Esophagus muscularis mucosa (tissue), 2 donors: ENCODE measurements at regions not wholly inside any gene's neighbourhood (a gene's known extent, or its start where the extent isn't known, plus 50 kb on each side); places are given as distances from the start of the nearest gene placed in this dataset.

ENCODE experiments used
- EP300 ChIP-seq: sonication (generic); formaldehyde crosslinking; IDR thresholded peaks from one replicate; pipeline ENCODE4 v1.6.1; 2017; ENCODE audit warnings: antibody characterized with exemption
- POLR2A ChIP-seq: fragments of 450-650 bp; IDR thresholded peaks from one replicate; pipeline ENCODE4 v1.6.1; 2017; ENCODE audit warnings: antibody characterized with exemption, moderate library complexity, mild to moderate bottlenecking, low read depth

DNA sequence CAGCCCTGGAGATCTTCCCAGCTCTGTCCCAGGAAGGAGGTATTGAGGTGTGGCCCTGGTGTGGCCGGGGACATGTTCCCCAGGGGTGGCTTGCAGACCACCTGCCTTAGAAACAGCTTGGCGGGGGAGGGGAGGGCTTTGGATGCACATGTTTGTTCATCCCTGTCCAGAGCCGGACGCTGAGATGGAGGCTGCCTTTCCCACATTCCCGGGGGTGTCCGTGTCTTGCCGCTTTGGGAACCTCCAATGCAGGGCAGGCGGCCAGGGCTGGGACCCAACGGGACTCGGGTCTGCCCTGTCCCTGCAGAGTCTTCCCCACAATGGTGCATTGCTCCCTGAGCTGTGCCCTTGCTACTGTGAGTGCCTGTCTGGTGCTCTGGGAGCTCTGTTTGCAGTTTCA, 319.5 kb upstream of the SFSWAP start:
- TF ChIP-seq POLR2A (no peak), EP300 (no peak)
